ENCODE measurements at regions not wholly inside any gene's neighbourhood (a gene's known extent, or its start where the extent isn't known, plus 50 kb on each side); places are given as distances from the start of the nearest gene placed in this dataset.

DNA sequence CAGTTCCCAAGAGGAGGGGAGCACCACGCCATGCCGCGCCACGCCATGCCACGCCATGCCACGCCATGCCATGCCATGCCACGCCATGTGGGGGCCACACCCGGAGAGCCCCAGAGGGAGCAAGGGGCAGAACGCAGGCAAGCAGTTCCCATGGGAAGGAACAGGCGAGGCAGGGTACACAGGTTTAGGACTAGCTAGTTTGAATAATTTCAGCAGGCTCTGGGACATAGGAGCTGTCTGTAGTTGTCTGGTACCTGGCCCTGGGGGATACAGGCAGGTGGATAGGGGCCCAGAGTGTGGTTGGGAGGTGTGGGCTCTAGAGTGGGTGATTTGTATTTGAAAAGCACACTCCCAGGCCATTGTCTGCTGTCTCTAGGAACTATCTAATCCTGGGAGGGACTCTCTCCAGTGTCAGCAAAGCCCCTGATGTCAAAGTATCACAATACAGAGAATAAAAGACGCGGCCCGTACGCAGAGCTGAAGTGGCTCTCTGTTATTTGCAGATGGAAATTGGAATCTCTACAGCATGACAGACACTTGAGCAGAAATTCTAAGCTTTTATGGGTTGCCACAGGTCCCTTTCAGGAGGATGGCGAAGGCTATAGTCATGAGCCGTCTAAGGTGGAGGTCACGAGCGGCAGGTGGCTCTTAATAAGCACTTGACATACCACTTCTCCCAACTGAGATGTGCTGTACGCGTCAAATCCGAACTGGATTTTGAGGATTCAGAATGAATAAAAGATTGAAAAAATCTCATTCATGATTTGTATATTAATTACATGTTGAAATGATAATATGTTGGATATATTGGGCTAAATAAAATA is 220.8 kb upstream of the TNRC6C start:
- peak; percentile 16 for DNase-seq

DNA sequence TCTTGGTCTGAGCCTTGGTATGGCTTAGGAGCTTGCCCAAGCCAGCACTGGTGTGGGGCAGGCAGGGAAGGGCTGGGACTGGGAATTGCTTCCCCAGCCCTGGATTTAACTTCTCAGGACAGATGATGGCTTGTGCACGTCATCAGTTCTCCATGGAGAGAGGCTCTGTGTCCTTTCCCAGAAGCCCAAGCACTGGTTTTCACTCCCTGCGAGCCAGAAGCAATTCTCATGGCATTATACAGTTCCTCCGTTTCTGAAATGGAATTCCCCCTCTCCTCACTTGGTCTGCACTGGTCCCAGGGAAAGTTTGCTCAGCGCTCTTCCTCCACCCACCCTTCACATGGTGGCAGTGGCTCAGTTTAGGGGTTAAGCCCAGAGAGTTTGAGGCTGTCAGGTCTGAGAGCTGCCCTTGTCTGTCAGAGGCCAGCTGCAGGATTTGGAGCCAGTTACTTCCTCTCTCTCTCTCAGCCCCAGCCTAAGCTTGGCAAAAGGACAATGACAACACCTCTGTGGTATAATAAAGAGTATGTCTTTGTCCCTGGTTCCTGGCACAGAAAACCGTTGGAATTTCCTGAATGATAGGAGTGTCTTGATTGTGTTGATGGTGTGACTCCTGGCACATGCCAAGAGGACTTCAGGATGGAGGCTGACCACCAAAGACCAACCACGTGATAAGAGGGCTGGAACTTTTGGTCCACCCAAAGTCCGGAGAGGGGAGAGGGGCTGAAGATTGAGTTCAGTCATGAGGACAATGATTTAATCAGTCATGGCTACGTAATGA is 219.6 kb upstream of the TNRC6C start:
- peak; percentile 36 for DNase-seq

DNA sequence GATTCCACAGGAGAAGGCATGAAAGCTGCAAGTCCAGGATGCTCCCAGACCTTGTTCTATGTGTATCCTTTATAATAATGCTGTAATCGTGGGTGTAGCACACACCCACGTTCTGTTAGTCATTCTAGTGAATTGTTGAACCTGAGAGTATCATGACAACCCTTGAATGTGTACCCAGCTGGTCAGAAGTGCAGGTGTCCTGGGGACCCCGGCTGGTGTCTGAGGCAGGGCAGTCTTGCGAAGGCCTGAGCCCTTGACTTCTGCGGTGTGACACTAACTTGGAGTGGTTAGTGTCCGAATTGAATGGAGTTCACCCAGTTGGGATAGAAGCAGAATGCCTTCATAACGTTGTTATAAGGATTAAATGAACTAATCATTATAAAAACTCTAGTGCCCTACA is 218.0 kb upstream of the TNRC6C start:
- no peak for DNase-seq

DNA sequence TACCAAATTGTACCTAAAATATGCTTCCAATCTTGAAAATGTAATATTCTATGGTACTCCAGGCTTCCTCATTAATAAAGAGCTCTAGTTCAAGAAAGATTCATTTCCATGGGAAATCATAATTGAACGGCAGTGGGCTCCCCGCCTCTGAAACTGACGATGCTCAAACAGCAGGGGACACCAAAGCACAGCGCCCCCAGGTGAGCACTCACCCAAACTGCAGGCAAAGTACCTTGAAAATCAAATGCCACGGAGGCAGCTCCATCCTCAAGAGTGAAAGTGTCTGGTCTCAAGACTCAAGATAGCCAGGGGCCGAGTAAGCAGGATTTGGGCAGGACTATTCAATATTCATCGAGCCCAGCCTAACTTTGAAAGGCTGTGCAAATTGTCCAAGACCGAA is 217.4 kb upstream of the TNRC6C start:
- peak; percentile 14 for DNase-seq

DNA sequence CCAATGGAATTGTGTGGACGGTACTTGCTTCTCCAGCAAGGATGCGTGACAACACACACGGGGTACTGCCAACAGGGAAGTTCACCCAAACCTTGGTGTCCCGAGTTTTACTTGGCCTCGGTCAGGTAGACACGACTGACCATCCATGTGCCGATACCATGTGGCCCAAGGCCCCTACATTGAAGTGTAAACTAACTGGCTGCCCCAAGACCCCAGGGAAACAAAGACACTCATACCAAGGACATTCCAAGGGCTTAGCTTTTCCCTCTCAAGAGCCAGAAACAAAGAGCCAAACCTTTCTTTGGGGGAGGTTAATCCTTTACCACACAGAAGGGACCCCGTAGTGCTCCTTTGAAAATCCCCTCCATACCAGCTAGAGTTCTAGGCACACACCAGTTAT is 215.9 kb upstream of the TNRC6C start:
- DNase-seq, result peak; percentile 8

DNA sequence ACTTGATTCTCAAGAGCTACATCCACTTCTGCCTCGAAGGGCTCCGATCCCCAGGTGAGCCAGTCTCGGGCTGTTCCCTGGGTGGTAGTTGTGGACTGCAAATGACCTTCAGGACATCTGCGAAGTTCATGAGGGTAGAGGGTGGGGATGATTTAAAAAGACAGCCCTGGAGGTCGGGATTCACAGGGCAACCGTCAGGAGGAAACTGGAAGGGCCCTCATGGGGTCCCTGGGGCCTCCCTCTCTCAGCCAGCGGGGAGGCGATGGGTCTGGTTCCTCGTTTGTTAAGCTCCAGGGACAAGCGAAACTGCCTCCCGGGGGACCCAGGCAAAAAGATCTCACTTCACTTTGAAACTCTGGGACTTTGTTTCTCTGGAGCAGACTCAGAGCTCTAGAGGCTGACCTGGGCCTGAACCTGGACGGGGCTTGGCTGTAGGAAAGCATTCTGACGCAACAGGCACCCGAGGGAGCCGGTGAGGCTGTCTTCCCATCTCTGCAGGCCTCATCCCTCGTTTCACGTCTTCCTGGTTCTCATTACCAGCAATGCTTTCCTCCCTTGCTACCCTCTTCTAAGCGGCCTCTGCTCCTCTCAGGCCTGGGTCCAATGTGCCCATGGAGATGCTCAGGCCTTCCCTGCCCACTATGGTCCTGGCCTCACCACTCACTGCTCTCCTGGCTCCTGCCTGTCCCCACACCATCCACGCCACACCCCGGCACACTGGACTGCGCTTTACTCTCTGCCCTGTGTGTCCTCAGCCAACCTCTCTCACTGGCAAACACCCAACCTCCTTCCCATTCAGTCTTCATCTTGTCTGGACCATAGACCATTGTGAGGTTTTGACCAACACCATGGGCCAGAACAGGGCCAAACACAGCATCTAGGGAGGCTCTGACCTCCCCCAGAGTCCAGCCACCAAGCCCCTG is 214.2 kb upstream of the TNRC6C start:
- DNase-seq, result peak; percentile 61

DNA sequence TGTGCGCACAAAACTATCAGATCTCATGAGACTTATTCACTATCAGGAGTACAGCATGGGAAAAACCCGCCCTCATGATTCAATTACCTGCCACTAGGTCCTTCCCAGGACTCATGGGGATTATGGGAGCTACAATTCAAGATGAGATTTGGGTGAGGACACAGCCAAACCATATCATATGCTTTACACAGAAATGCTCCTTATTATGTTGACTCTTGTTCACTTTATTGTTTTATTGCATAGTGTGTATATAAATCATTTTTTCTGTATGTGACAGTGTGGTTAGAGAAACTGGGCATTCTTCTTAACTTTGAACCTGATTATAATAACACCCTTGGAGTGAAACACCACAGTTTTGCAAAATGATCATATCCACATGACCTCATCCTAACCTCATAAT is 212.8 kb upstream of the TNRC6C start:
- no peak for DNase-seq

DNA sequence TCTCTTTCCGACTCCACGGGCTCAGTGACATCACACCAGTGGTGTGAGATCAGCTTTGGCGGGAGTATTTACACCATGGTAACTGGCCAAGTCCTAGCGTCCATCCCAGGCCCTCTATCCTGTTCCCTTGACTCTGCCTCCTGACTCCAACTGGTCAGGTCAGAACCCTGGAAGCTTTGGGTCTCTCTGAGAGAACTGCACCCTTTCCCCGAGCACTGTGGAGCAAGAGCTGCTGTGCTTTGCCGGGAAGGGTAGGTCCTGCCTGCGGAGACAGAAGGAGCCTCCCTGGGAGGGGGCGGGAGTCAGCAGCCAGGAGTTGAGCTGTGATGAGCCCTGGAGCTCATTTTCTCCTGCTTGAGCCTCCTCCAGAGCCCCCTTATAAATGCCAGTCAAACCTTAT is 212.1 kb upstream of the TNRC6C start:
- peak; percentile 23 for DNase-seq

DNA sequence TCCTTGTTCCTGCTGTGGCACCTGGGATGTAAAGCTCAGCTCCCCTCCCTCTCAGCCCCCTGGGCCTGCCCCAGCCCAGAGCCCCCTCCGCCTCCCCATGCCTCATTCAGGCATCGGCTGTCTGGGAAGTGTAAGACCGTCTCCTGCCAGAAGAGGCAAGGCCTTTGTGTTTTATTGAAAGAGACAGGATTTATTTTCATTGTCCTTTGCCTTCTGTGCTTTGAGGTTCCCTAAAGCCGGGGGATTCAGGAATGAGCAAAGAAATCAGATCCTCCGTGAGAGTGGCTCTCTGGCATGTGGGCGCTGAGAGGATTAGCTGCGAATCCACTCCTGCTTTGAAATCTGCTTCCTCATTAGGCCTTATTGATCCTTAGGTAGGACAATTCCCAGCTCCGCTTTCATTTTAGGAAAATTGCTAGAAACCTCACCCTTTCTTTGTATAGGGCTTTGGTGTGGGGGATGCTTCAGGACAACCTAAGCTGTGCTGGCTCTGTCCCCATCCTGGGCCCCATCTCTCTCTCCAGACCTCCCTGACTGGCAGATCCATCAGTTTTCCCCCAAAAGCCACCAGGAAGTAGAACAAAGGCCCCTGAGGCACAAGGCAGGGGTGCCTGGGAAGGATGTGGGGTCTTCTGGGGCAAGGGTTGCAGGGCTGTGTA is 211.5 kb upstream of the TNRC6C start:
- peak; percentile 26 for DNase-seq

DNA sequence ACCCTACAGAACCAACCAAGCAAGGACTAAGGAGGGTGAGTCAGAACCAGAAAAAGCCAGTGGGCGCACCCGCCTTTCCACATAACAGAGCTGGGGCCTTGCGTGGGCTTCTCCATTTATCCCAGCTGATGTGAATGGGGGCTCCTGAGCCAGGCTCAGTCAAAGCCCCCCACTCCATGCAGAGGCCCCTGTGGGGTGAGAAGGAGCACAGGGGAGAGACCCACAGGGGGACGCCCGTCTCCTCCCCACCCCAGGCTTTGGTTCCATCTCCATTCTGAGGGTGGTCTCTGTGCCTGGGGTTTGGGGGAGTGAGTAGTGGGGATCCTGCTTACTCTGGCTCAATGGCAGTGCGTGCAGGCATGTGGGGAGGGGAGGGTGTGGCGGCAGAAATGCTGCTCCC is 210.1 kb upstream of the TNRC6C start:
- peak; percentile 13 for DNase-seq

DNA sequence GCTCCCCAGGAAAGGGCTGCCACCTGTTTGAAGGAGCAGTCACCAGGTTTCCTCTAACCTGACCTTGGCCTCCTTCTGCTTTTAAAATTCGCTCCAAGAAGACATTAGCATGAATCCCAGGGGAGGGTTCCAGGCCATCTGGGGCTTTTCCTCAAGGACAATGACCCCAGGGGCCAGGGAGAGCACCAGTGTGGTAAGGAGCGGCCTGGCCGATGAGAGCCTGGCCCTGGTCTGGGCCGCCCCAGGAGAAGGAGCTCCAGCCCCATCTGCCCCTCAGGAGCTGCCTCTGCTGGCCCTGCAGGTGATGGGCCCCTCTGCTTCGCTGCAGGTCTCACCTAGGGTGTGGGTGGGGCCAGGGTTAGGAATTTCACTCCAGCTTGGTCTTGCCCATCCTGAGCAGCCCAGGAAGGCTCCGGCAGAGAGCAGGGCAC is 209.2 kb upstream of the TNRC6C start:
- DNase-seq, result peak; percentile 13

DNA sequence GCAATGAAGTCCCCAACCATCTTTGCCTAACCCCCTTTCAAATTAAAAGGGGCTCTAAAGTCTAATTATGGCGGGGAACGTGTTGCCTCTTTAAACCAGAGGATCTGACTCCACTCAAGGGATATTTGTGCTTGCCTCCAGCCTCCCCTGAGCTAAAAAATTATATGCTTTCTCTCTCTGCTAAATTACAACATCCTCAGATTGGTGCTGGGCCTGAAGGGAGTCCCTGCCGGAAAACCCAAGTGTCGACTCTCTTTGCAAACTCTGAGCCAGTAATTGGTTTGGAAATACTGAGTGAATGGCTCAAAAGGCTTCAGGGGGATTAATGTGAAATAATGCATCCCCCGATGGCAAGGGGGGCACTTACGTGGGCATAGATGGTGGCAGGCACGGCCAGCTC is 208.5 kb upstream of the TNRC6C start:
- peak; percentile 10 for DNase-seq

DNA sequence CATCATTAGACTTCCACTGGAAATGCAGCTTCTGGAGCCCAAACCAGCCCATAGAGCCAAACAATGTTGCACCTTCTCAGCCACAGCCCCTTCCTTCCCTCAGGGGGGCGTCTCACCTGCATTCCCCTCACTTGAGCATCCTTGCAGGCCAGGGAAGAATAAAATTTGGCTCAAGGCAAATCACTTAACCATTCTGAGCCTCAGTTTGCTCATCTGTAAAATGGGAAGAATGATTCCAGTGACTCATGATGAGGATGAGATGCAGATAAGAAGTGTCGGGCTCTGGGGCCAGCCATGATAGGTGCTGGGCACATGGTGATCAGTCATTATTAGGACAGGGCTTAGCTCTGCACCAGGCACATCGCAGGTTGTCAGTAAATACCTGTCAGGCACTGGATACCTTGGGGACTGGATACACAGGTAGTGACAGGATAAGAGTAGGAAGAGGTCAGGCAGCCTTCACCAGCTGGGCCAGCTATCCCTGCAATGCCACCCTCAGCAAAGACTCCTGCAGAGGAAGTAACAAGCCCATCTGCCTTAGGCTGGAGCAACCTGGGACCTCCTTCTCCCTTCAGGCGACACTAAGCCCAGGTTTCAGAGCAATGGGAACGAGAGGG is 208.0 kb upstream of the TNRC6C start:
- peak; percentile 10 for DNase-seq

DNA sequence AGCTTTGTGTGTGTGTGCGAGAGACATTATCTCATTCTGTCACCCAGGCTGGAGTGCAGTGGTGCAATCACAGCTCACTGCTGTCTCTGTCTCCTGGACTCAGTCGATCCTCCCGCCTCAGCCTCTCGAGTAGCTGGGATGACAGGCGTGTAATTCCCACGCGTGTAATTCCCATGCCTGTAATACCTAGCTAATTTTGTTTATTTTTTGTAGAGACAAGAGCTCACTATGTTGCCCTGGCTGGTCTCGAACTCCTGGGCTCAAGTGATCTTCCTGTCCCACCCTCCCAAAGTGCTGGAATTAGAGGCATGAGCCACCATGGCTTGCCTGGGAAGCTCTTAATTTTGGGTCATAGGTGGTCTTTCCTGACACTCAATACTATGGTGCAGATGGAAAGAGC is 205.3 kb upstream of the TNRC6C start:
- DNase-seq, result peak; percentile 4

DNA sequence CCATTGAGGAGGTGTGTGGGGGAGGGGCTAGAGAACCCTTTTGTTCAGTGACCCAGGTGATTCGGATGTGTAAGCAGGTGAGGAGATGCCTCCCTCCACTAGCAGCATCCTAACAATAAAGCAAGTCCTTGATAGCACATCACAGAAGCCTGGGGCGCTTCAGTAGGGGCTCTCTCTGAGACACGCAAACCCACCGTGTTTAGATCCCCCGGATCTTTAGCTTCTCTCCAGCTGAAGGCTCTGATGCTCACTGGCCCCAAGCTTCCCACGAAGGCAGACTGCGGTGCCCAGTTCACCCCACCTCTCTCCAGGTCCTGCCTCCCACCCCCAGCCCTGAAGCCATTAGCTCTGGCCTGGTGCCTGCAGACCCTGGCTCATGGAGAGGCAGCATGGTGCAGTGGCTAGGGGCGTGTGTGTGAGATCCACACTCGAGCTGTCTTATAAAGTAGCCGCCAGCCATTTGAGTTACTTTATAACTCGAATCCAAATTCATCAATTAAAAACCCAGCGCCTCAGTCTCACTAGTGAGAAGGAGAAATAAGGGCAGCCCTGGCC is 204.7 kb upstream of the TNRC6C start:
- no peak for DNase-seq

DNA sequence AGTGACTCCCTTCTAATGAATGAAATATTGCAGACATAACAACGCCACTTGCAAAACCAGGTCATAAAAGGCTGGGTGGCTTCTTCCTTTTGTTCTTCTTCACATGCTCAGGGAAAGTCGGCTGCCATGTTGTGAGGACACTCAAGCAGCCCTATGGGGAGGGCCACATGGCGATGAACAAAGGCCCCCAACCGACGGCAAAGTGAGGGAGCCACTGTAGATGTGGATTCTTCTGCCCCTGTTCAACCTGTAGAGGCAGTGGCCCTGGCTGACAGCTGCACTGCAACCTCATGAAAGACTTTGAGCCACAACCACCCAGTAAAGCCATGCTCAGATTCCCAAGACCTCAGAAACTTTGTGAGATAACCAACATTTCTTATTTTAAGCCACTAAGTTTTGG is 203.5 kb upstream of the TNRC6C start:
- no peak for DNase-seq

DNA sequence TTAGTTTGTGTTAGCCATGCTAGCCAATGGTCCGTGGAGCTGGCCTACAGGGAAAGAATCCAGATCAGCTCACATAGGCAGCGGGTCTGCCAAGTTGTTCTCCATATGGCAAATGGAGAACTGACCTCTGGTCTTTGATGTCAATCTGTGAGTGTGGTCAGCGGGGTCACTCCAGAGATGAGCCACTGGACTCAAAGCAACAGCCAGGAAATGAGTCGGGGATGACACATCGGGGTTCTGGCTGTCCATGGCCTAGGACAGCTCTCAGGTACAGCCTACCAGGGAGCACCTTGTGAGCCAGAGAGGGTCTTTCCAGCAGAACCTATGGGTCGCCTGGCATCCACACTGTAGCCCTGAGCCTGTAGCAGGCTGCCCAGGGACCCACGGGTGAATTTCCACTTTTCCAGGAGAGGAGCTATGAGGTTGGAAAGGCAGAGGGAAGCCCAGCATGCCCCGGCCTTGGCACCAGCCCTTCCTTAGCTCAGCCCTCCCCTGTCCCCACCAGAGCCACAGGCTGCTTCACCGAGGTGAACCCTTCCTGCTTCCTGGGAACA is 203.0 kb upstream of the TNRC6C start:
- no peak for DNase-seq

DNA sequence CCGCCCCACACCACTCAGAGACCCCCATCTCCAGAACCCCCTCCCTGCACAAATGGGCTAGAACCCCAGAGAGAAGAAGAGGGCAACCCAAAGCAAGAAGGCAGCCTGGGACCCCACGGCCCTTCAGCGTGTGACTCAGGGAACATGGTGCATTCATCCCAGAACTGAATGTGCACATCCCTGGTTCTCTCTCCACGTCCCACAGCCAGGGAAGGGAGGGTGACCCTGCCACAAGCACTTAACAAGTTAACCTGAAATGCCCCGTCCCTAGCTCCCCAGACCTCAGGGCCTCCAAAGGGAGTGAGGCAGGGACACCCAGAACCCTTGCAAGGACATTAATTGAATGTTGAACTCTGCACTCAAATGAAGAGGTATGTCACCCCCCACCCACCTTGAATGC is 202.5 kb upstream of the TNRC6C start:
- no peak for DNase-seq

DNA sequence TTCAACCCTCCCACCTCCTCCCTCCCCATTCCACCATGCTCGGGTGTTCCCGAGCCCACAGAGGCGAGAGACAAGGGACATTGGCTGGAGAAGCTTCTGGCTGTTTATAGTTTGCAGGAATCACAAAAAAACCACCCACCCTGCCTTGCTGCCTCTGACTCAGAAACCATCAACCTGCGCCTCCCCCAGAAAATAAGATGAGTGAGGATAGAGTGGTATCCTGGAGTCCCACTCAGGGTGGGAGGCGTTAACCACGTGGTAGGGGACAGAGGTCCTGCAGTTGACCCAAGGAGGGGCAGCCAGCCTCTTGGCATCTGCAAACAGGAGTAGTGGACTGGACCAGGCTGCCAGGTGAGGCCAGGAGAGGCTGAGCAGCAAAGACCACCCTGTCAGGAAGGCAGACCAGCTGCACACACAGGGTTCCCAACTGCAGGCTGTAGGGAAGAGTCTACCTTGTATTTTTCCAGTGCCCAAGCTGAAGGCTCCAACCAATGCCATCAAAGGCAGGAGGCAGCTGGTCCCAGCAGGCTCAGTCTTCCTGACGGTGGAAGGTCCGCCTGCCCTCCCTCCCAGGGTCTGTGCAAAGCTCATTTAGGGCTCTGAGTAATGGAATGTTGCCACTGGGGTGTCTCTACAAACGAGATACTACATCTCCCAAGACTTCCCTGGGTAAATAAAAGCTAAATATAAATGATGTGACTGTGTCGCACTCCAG is 201.5 kb upstream of the TNRC6C start:
- DNase-seq, result no peak

DNA sequence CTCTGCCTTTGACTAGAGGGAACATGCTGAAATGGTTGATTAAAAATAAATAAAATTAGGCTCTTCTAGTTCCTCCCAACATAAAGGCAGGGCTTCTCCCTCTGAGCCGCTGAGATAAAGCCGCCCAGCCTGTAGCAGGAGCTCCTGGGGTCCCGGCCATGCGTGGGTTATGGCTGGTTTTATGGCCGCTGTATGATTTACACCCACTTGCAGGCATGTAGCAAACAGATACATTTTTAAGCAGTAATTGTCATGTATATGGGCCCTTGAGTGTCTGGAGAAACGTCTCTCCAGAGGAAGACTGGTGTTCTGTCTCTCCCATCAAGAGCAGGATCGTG is 201.0 kb upstream of the TNRC6C start:
- DNase-seq, result no peak

DNA sequence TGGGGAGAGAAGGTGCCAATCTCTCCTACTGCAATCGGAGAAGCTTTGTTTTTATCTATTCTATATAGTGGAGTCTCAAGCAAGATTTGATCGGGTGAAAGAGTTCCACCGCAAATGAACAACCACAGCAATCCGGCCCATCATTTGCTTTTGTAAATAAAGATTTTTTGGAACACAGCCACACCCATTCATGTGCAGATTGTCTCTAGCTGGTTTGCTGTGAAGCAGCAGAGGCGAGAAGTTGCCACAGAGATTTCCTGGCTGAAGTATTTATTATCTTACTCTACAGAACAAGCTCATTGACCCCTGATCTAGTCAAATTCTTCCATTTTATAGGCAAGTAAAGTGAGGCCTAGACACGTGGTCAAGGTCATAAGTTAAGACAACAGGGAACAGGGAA is 195.5 kb upstream of the TNRC6C start:
- DNase-seq, result no peak
